ENCODE measurements at regions not wholly inside any gene's neighbourhood (a gene's known extent, or its start where the extent isn't known, plus 50 kb on each side); places are given as distances from the start of the nearest gene placed in this dataset.

DNA sequence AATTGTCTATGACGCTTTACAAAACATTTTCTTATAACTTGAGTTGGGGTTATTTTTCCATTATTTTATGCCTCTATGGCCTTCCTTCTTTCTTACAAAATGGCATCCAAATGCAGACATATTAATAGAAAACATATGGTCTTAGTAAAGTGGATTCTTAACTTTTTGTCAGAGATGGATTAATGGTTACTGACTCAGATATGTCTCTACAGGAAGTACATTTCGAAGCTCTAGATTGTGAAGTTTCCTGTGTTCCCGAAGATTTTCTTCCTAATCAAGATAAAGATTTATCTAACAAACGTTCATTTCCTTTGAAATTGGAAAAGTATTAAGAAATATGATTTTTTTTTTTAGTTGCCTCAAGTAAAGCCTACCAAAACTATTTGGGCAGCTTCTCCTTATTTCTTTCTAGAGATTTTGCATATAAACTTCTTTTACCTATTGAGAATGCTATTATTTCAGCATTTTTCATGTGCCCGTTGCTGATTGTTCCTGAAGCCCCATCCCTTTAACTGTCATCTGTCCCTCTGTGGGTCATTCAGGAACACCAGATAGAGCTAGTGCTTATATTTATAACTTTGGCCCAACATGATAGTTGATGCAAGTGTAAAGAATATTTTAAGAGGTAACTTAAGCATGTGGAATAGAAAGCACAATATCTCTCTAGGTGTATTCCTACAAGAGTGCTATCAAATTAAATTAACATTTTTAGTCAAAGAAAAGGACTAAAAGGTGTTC lies 498.0 kb downstream of the CCDC85A start:
- Mint-ChIP-seq H3K27ac (ENCODE audit: unreplicated experiment) (peak overlapping the region; percentile 6), H3K36me3 (ENCODE audit: unreplicated experiment) (no peaks in the 10 kb centered on the region), H3K27me3 (ENCODE audit: unreplicated experiment) (no peaks in the 10 kb centered on the region), H3K9me3 (ENCODE audit: unreplicated experiment) (no peaks in the 10 kb centered on the region), H3K4me3 (ENCODE audit: unreplicated experiment) (no peak overlapping the region), H3K4me1 (ENCODE audit: unreplicated experiment) (peaks cover 39% of the 10 kb centered on the region)
- DNase-seq (ENCODE audit: extremely low spot score, unreplicated experiment) = no peak
- TF ChIP-seq CTCF (IDR thresholded peaks at IDR 0.05) = no peak

DNA sequence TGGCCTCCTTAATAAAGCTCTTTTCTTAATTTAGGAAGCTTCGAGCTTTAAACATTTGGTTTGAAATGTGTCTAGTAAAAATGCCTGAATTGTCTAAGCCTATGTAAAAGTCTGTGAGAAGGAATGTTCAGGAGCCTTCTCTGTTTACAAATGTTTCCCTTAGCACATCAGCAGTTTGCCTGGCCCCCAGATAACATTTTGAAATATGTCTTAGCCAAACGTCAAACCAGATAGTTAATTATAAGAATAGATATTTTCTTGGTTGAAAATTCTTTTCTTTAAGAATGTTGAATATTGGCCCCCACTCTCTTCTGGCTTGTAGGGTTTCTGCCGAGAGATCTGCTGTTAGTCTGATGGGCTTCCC lies 498.6 kb downstream of the CCDC85A start:
- no peak overlapping the region for H3K27ac Mint-ChIP-seq (ENCODE audit: unreplicated experiment)

DNA sequence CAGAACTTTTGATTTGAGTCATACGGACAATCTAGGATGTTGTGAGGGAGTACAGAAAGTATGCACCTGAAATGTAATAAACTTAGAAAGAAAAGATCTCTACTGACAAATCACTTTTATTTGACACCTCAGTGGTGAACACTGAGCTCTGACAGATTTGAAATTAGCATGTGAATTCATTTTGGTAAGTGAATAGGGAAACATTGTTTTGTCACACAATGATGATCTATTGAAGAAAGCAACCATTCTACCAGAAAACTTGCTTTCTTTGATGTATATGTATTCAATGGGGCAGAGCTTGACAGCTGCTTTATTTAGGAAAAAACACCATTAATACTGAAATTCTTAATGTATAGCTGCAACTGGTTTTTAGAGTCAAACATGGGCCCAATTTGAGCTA lies 500.5 kb downstream of the CCDC85A start:
- Mint-ChIP-seq H3K27me3 (ENCODE audit: unreplicated experiment) (no peaks in the 10 kb centered on the region), H3K4me3 (ENCODE audit: unreplicated experiment) (no peak overlapping the region), H3K27ac (ENCODE audit: unreplicated experiment) (no peak overlapping the region), H3K36me3 (ENCODE audit: unreplicated experiment) (no peaks in the 10 kb centered on the region), H3K9me3 (ENCODE audit: unreplicated experiment) (no peaks in the 10 kb centered on the region), H3K4me1 (ENCODE audit: unreplicated experiment) (peaks cover 62% of the 10 kb centered on the region)
- TF ChIP-seq CTCF (IDR thresholded peaks at IDR 0.05) = no peak
- no peak for DNase-seq (ENCODE audit: extremely low spot score, unreplicated experiment)

More for the DNA sequence above, 498.6 kb downstream of the CCDC85A start:
- Mint-ChIP-seq H3K4me1 (ENCODE audit: unreplicated experiment) (peaks cover 45% of the 10 kb centered on the region), H3K4me3 (ENCODE audit: unreplicated experiment) (no peak overlapping the region), H3K36me3 (ENCODE audit: unreplicated experiment) (no peaks in the 10 kb centered on the region), H3K9me3 (ENCODE audit: unreplicated experiment) (no peaks in the 10 kb centered on the region), H3K27me3 (ENCODE audit: unreplicated experiment) (no peaks in the 10 kb centered on the region)
- no peak for TF ChIP-seq CTCF (IDR thresholded peaks at IDR 0.05)
- no peak for DNase-seq (ENCODE audit: extremely low spot score, unreplicated experiment)

DNA sequence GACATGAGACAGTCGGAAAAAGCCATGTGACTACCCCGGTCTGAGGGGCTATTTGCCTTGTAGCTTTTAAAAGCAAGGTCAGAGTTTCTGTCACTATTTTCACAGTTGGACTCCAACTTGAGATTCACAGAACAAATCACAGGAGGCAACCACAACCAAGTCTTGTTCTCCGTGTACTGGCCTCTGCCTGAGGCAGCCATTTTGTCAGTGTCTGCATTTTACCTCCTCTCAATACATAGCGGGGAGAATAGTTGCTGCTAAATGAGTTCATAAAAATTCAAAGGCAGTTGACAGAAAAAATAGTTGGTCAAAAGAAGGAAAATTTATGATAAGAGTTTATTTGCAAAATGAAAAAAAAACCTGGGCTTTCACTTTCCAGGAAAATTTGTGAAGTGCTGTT lies 501.4 kb downstream of the CCDC85A start:
- no peak overlapping the region for H3K27ac Mint-ChIP-seq (ENCODE audit: unreplicated experiment)
- no peaks in the 10 kb centered on the region for H3K9me3 Mint-ChIP-seq (ENCODE audit: unreplicated experiment)
- no peak overlapping the region for H3K4me3 Mint-ChIP-seq (ENCODE audit: unreplicated experiment)
- DNase-seq (ENCODE audit: extremely low spot score, unreplicated experiment) = no peak
- peaks cover 60% of the 10 kb centered on the region for H3K4me1 Mint-ChIP-seq (ENCODE audit: unreplicated experiment)
- H3K27me3 Mint-ChIP-seq (ENCODE audit: unreplicated experiment) = no peaks in the 10 kb centered on the region
- no peak for TF ChIP-seq CTCF (IDR thresholded peaks at IDR 0.05)
- no peaks in the 10 kb centered on the region for H3K36me3 Mint-ChIP-seq (ENCODE audit: unreplicated experiment)

DNA sequence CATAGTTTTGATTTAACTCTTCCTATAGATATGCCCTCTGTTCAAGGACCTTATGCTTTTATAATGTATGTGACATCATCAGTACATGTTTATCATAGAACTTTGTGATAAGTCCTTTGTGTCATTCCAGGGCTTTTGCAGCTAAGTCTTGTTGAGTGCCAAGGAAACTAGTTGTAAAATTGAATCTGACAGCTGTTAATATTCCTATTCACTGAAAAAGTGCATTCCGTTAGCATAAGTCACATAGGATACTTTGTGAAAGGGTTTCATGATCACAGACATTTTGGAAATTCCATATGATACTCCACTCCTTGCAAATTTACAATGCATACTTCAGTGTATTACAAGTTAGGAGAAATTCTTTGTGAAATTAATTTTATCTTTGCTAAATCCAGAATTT lies 503.4 kb downstream of the CCDC85A start:
- no peaks in the 10 kb centered on the region for H3K27me3 Mint-ChIP-seq (ENCODE audit: unreplicated experiment)
- H3K4me1 Mint-ChIP-seq (ENCODE audit: unreplicated experiment) = peaks cover 40% of the 10 kb centered on the region
- TF ChIP-seq CTCF (IDR thresholded peaks at IDR 0.05) = no peak
- no peak for DNase-seq (ENCODE audit: extremely low spot score, unreplicated experiment)
- peaks cover 15% of the 10 kb centered on the region for H3K9me3 Mint-ChIP-seq (ENCODE audit: unreplicated experiment)
- no peaks in the 10 kb centered on the region for H3K36me3 Mint-ChIP-seq (ENCODE audit: unreplicated experiment)
- H3K27ac Mint-ChIP-seq (ENCODE audit: unreplicated experiment) = peak overlapping the region; percentile 16
- no peak overlapping the region for H3K4me3 Mint-ChIP-seq (ENCODE audit: unreplicated experiment)
